Liver (tissue), 8 donors: ENCODE measurements at regions not wholly inside any gene's neighbourhood (a gene's known extent, or its start where the extent isn't known, plus 50 kb on each side); places are given as distances from the start of the nearest gene placed in this dataset.

ENCODE experiments used
- DNase-seq: peaks from one replicate; pipeline ENCODE4 v3.0.0-alpha.2; 2017; ENCODE audit warnings: low spot score
- H3K27ac ChIP-seq, 2 donors: one replicate each; pipeline ENCODE4 v1.7.0; 2013; ENCODE audit warnings: inconsistent platforms in 2 of 2, low read length in 2 of 2, control low read depth in 1 of 2, low read depth in 1 of 2, mild to moderate bottlenecking in 1 of 2
- H3K27me3 ChIP-seq, 4 donors: one replicate each; pipeline versions ENCODE4 v1.6.1 to v1.7.0; 2013; ENCODE audit warnings: low read length in 3 of 4, inconsistent platforms in 1 of 4, mild to moderate bottlenecking in 1 of 4, moderate library complexity in 1 of 4; ENCODE audit not compliant: control insufficient read depth in 4 of 4, insufficient read depth in 4 of 4
- H3K36me3 ChIP-seq, 4 donors: one replicate each; pipeline versions ENCODE4 v1.6.1 to v1.7.0; 2013; ENCODE audit warnings: low read length in 3 of 4, mild to moderate bottlenecking in 3 of 4, low read depth in 1 of 4, moderate library complexity in 1 of 4; ENCODE audit not compliant: control insufficient read depth in 4 of 4, insufficient read depth in 3 of 4
- H3K4me1 ChIP-seq, 4 donors: one replicate each; pipeline versions ENCODE4 v1.6.1 to v1.7.0; 2013; ENCODE audit warnings: low read length in 3 of 4, mild to moderate bottlenecking in 3 of 4, moderate library complexity in 1 of 4; ENCODE audit not compliant: control insufficient read depth in 4 of 4, insufficient read depth in 4 of 4
- H3K4me3 ChIP-seq, 3 donors: one replicate each; pipeline versions ENCODE4 v1.6.1 to v1.7.0; 2013; ENCODE audit warnings: low read length in 3 of 3, control low read depth in 1 of 3, low read depth in 1 of 3, mild to moderate bottlenecking in 1 of 3
- H3K9ac ChIP-seq, 2 donors: one replicate each; pipeline ENCODE4 v1.7.0; 2013; ENCODE audit warnings: low read length in 2 of 2, mild to moderate bottlenecking in 2 of 2, moderate library complexity in 2 of 2, control low read depth in 1 of 2, low read depth in 1 of 2
- H3K9me3 ChIP-seq, 4 donors: one replicate each; pipeline versions ENCODE4 v1.6.1 to v1.7.0; 2013; ENCODE audit warnings: low read length in 3 of 4; ENCODE audit not compliant: control insufficient read depth in 4 of 4
- EGR1 ChIP-seq, 2 donors: IDR thresholded peaks; 2 replicates each; pipeline ENCODE4 v1.6.1; 2016 to 2018; ENCODE audit warnings: antibody characterized with exemption in 2 of 2, low read depth in 2 of 2
- FOXA1 ChIP-seq: IDR thresholded peaks from 2 replicates; pipeline ENCODE4 v1.6.1; 2016; ENCODE audit warnings: antibody characterized with exemption
- HNF4A ChIP-seq, 2 donors: conservative IDR thresholded peaks; 2 replicates each; pipeline ENCODE4 v1.6.1; 2016; ENCODE audit warnings: antibody characterized with exemption in 2 of 2, mild to moderate bottlenecking in 2 of 2
- HNF4G ChIP-seq: IDR thresholded peaks from 2 replicates; pipeline ENCODE4 v1.6.1; 2016; ENCODE audit warnings: antibody characterized with exemption
- RAD21 ChIP-seq, 2 donors: IDR thresholded peaks; 2 replicates each; pipeline ENCODE4 v1.6.1; 2016; ENCODE audit warnings: antibody characterized with exemption in 2 of 2, mild to moderate bottlenecking in 2 of 2
- SP1 ChIP-seq: IDR thresholded peaks from 2 replicates; pipeline ENCODE4 v1.6.1; 2018; ENCODE audit warnings: antibody characterized with exemption, mild to moderate bottlenecking
- TAF1 ChIP-seq: conservative IDR thresholded peaks from 2 replicates; pipeline ENCODE4 v1.6.1; 2016; ENCODE audit warnings: antibody characterized with exemption, mild to moderate bottlenecking
- YY1 ChIP-seq: IDR thresholded peaks from 2 replicates; pipeline ENCODE4 v1.6.1; 2016; ENCODE audit warnings: antibody characterized with exemption, mild to moderate bottlenecking
- WGBS: extraction: QIAGEN DNeasy Blood & Tissue Kit; methylation state at CpG from one replicate; pipeline ENCODE4 v1.1.7; 2013; 5-methylcytosine and 5-hydroxymethylcytosine counted together
- TF ChIP-seq, protein P1 (sequence below): IDR thresholded peaks from 2 replicates; pipeline ENCODE4 v1.6.1; 2016; ENCODE audit warnings: antibody characterized with exemption
- TF ChIP-seq, protein P2 (sequence below): IDR thresholded peaks from 2 replicates; pipeline ENCODE4 v1.6.1; 2016; ENCODE audit warnings: antibody characterized with exemption
- TF ChIP-seq, protein P3 (sequence below): IDR thresholded peaks from 2 replicates; pipeline ENCODE4 v1.6.1; 2016; ENCODE audit warnings: antibody characterized with exemption, mild to moderate bottlenecking
- TF ChIP-seq, protein P4 (sequence below): fragments of 150-350 bp; IDR thresholded peaks from 2 replicates; pipeline ENCODE4 v1.5.1; 2017; ENCODE audit warnings: improper control_type of control experiment, low read depth, low read length; ENCODE audit not compliant: missing input control
- TF ChIP-seq, protein P5 (sequence below): IDR thresholded peaks from 2 replicates; pipeline ENCODE4 v1.6.1; 2016; ENCODE audit warnings: antibody characterized with exemption
- donor health status: healthy.
- donor health status: healthy.
- donor health status: healthy.
- donor health status: healthy.
- donor health status: healthy.

DNA sequence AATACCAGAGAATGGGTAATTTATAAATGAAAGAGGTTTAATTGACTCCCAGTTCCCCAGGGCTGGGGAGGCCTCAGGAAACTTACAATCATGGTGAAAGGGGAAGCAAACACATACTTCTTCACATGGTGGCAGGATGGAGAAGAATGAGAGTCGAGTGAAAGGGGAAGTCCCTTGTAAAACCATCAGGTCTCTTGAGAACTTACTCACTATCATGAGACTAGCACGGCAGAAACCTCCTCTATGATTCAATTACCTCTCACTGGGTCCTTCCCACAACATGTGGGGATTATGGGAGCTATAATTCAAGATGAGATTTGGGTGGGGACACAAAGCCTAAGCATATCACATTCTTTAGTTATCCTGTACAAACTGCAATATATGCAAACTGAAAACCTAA lies 609.4 kb downstream of the MTRR start:
- no peak for DNase-seq
- Histone ChIP-seq H3K27me3 (no peaks in the 10 kb centered on the region), H3K27ac (no peak overlapping the region), H3K9me3 (no peaks in the 10 kb centered on the region), H3K4me1 (no peaks in the 10 kb centered on the region), H3K4me3 (no peak overlapping the region), H3K36me3 (no peaks in the 10 kb centered on the region), H3K9ac (no peak overlapping the region)
- 55% methylated on average over 2 of the region's 2 CpGs for WGBS
- TF ChIP-seq HNF4A (conservative IDR thresholded peaks at IDR 0.05) (no peak), RAD21 (IDR thresholded peaks at IDR 0.05) (no peak), FOXA1 (no peak), SP1 (no peak)
- TF ChIP-seq, protein P1, sequence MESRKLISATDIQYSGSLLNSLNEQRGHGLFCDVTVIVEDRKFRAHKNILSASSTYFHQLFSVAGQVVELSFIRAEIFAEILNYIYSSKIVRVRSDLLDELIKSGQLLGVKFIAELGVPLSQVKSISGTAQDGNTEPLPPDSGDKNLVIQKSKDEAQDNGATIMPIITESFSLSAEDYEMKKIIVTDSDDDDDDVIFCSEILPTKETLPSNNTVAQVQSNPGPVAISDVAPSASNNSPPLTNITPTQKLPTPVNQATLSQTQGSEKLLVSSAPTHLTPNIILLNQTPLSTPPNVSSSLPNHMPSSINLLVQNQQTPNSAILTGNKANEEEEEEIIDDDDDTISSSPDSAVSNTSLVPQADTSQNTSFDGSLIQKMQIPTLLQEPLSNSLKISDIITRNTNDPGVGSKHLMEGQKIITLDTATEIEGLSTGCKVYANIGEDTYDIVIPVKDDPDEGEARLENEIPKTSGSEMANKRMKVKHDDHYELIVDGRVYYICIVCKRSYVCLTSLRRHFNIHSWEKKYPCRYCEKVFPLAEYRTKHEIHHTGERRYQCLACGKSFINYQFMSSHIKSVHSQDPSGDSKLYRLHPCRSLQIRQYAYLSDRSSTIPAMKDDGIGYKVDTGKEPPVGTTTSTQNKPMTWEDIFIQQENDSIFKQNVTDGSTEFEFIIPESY = no peak
- TF ChIP-seq, protein P2, sequence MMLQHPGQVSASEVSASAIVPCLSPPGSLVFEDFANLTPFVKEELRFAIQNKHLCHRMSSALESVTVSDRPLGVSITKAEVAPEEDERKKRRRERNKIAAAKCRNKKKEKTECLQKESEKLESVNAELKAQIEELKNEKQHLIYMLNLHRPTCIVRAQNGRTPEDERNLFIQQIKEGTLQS = no peak

DNA sequence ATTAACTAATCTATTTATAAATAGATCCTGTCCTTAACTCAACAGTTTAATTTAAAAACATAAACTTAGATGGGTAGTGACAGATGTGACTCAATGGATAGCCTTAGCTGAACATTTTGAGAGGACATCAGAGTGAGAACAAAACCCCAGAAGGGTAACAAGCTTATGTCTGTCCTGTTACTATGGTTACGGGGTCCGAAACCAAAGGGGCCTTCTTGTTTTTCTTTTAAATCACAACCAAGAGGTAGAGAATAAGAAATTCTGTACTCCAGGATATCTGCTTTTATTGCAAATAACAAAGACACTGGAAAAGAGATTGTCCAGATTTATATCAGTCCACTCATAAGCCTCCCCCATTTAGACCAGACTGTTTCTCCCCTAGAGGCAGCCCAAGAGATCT lies 612.1 kb downstream of the MTRR start:
- 89% methylated on average over 2 of the region's 2 CpGs for WGBS
- Histone ChIP-seq H3K36me3 (no peaks in the 10 kb centered on the region), H3K27ac (no peak overlapping the region), H3K9me3 (no peaks in the 10 kb centered on the region), H3K9ac (no peak overlapping the region), H3K27me3 (no peaks in the 10 kb centered on the region), H3K4me3 (no peak overlapping the region), H3K4me1 (no peaks in the 10 kb centered on the region)
- no peak for TF ChIP-seq HNF4G
- TF ChIP-seq, protein P3, sequence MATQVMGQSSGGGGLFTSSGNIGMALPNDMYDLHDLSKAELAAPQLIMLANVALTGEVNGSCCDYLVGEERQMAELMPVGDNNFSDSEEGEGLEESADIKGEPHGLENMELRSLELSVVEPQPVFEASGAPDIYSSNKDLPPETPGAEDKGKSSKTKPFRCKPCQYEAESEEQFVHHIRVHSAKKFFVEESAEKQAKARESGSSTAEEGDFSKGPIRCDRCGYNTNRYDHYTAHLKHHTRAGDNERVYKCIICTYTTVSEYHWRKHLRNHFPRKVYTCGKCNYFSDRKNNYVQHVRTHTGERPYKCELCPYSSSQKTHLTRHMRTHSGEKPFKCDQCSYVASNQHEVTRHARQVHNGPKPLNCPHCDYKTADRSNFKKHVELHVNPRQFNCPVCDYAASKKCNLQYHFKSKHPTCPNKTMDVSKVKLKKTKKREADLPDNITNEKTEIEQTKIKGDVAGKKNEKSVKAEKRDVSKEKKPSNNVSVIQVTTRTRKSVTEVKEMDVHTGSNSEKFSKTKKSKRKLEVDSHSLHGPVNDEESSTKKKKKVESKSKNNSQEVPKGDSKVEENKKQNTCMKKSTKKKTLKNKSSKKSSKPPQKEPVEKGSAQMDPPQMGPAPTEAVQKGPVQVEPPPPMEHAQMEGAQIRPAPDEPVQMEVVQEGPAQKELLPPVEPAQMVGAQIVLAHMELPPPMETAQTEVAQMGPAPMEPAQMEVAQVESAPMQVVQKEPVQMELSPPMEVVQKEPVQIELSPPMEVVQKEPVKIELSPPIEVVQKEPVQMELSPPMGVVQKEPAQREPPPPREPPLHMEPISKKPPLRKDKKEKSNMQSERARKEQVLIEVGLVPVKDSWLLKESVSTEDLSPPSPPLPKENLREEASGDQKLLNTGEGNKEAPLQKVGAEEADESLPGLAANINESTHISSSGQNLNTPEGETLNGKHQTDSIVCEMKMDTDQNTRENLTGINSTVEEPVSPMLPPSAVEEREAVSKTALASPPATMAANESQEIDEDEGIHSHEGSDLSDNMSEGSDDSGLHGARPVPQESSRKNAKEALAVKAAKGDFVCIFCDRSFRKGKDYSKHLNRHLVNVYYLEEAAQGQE = no peak
- TF ChIP-seq, protein P4, sequence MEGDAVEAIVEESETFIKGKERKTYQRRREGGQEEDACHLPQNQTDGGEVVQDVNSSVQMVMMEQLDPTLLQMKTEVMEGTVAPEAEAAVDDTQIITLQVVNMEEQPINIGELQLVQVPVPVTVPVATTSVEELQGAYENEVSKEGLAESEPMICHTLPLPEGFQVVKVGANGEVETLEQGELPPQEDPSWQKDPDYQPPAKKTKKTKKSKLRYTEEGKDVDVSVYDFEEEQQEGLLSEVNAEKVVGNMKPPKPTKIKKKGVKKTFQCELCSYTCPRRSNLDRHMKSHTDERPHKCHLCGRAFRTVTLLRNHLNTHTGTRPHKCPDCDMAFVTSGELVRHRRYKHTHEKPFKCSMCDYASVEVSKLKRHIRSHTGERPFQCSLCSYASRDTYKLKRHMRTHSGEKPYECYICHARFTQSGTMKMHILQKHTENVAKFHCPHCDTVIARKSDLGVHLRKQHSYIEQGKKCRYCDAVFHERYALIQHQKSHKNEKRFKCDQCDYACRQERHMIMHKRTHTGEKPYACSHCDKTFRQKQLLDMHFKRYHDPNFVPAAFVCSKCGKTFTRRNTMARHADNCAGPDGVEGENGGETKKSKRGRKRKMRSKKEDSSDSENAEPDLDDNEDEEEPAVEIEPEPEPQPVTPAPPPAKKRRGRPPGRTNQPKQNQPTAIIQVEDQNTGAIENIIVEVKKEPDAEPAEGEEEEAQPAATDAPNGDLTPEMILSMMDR = no peak
- TF ChIP-seq YY1 = no peak
- TF ChIP-seq FOXA1 = no peak
- no peak for TF ChIP-seq SP1
- TF ChIP-seq HNF4A (conservative IDR thresholded peaks at IDR 0.05) = no peak
- DNase-seq = no peak

DNA sequence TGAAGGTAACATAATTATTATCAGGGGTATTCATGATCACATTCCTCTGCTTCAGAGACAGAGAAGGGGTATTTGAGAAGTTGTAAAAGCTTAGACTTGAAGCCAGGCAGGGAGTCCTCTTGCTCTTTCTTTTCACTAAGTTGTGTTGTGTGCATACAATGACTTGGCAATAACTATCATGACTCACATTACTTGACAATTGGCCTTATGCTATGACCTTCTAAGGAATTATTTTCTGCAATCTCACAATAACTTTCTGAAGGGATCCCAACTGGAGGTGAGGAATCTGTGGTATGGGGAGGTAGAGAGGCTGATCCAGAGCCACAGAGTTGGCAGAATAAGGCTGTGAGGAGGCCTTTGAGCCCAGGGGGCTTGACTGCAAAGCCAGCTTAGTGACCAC lies 622.3 kb downstream of the MTRR start:
- no peak for DNase-seq
- Histone ChIP-seq H3K27ac (no peak overlapping the region), H3K36me3 (no peaks in the 10 kb centered on the region), H3K9me3 (peaks cover 2 to 20% (median 9%) of the 10 kb centered on the region in 4 donors), H3K27me3 (peaks cover 0 to 3% (median 0%) of the 10 kb centered on the region in 4 donors), H3K4me3 (no peak overlapping the region), H3K9ac (no peak overlapping the region), H3K4me1 (no peaks in the 10 kb centered on the region)
- TF ChIP-seq, protein P1 = no peak
- TF ChIP-seq, protein P5, sequence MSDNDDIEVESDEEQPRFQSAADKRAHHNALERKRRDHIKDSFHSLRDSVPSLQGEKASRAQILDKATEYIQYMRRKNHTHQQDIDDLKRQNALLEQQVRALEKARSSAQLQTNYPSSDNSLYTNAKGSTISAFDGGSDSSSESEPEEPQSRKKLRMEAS = no peak
- no peak for TF ChIP-seq EGR1 (IDR thresholded peaks at IDR 0.05; ENCODE audit: low read depth in 2 of 2)
- TF ChIP-seq TAF1 = no peak
- no peak for TF ChIP-seq YY1
- TF ChIP-seq, protein P4 = no peak
